ENCODE measurements at regions not wholly inside any gene's neighbourhood (a gene's known extent, or its start where the extent isn't known, plus 50 kb on each side); places are given as distances from the start of the nearest gene placed in this dataset.

DNA sequence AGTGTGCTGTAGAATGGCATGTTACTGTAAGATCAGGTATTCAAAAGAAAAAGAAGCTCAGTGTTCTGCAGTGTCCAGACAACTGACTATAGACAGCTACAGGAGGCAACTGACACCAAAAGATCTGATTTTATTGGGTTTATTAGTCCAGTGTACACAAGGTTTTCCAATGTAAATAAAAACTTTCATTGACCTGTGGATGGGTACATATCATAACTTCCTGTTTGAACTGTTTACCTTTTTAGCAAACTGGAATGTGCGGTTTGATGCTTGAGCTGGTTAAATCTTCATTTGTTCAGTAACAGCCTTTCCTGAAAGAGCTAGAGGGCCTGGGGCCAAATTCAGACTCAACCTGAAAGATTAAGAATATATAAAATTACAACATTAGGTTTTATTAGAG, 172.6 kb upstream of the SP8 start:
- ChIA-PET POLR2A (no interaction called here), CTCF (interaction anchor here (1.2 kb wide), 1 partner anchor 15 kb away, joined by 3 read pairs; no protein-coding TSS in a partner anchor)
- no CpG with 5 or more reads among the region's 1 CpG for WGBS (ENCODE audit: insufficient coverage)
- H3K36me3 ChIP-seq (ENCODE audit: control insufficient read depth in 4 of 4, insufficient read depth in 4 of 4, low read length in 3 of 4) = no peaks in the 10 kb centered on the region
- no peaks in the 10 kb centered on the region for H3K4me1 ChIP-seq (ENCODE audit: control extremely low read depth in 1 of 4, control insufficient read depth in 4 of 4, insufficient read depth in 4 of 4, low read length in 3 of 4)
- H3K27me3 ChIP-seq (replicated peaks in 2 of 5; ENCODE audit: control insufficient read depth in 4 of 5, insufficient read depth in 5 of 5, low read length in 4 of 5) = no peaks in the 10 kb centered on the region
- H3K4me3 ChIP-seq (ENCODE audit: control insufficient read depth in 1 of 7, extremely low read depth in 1 of 7, insufficient read depth in 4 of 7, low read depth in 2 of 7, low read length in 6 of 7) = no peak overlapping the region
- no peaks in the 10 kb centered on the region for H3K9me3 ChIP-seq (ENCODE audit: control extremely low read depth in 1 of 5, control insufficient read depth in 4 of 5, insufficient read depth in 2 of 5, low read depth in 1 of 5, low read length in 4 of 5)
- no peak for DNase-seq
- H3K27ac ChIP-seq (ENCODE audit: insufficient read depth in 1 of 2, low read depth in 1 of 2, low read length in 2 of 2, poor library complexity in 1 of 2, severe bottlenecking in 2 of 2) = no peak overlapping the region

DNA sequence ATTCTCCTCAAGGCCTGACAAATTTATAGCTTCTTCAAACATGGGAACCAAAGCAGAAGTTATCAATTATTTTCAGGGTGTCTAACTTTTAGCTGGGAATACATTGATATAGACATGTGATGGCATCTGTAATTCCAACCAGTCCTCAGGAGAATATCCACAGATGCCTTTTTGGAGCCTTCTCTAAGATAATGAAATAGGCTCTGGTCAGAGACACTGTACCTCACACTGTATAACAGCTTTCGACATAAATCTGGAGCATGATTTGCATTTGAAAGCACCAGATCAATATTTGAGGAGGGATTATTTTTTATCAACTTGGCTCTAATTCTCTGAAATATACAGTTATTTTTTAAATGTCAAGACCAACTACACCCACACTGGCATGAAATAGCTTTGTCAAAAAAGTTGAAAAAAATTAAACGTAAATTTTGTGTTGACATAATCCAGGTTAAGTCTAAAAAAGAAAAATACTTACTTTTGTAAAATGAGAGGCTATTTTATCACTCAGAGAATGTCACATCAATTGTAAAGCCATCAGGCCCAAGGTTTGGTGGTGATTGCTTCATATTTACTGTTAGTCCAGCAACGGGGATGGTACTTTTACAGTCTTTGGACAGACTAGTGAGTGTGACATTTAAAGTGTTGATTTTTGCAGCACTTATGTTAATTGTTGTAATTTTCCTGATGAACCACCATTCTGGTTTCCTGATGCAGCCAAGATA, 177.0 kb upstream of the SP8 start:
- no CpG with 5 or more reads among the region's 3 CpGs for WGBS (ENCODE audit: insufficient coverage)
- Histone ChIP-seq H3K27me3 (replicated peaks in 2 of 5; ENCODE audit: control insufficient read depth in 4 of 5, insufficient read depth in 5 of 5, low read length in 4 of 5) (no peaks in the 10 kb centered on the region), H3K9me3 (ENCODE audit: control extremely low read depth in 1 of 5, control insufficient read depth in 4 of 5, insufficient read depth in 2 of 5, low read depth in 1 of 5, low read length in 4 of 5) (no peaks in the 10 kb centered on the region), H3K36me3 (ENCODE audit: control insufficient read depth in 4 of 4, insufficient read depth in 4 of 4, low read length in 3 of 4) (no peaks in the 10 kb centered on the region), H3K4me3 (ENCODE audit: control insufficient read depth in 1 of 7, extremely low read depth in 1 of 7, insufficient read depth in 4 of 7, low read depth in 2 of 7, low read length in 6 of 7) (no peak overlapping the region), H3K4me1 (ENCODE audit: control extremely low read depth in 1 of 4, control insufficient read depth in 4 of 4, insufficient read depth in 4 of 4, low read length in 3 of 4) (no peaks in the 10 kb centered on the region), H3K27ac (ENCODE audit: insufficient read depth in 1 of 2, low read depth in 1 of 2, low read length in 2 of 2, poor library complexity in 1 of 2, severe bottlenecking in 2 of 2) (no peak overlapping the region)
- CTCF ChIA-PET = no interaction called here
- no peak for DNase-seq
- POLR2A ChIA-PET = no interaction called here

DNA sequence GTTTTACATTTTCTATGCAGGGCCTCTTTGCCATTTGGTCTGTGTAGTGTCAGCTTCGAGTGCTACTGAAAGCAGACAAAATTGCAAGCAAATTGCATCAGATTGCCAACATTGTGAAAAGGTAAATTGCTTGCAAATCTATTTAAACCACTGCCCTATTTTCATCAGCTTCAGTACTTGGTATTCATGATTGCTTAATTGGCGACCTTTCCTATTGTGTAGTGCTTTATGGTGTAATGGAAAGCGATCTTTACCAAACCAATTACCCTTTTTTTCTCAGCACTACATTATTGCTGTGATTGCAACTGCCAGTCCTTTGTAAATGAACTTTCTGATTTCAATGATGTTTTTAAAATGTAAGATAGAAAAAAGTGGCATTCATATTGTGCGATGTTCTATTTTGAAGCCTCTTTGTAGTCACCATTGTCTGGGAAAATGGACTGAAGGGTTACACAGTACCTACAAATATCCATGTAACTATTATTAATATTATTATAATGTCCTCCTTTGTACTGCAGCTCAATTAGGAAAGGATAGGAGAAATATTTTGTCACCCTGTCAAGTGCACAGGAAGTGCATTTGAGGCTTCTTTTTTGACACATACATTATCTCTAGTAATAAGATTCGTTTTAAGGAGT, 177.7 kb upstream of the SP8 start:
- H3K4me1 ChIP-seq (ENCODE audit: control extremely low read depth in 1 of 4, control insufficient read depth in 4 of 4, insufficient read depth in 4 of 4, low read length in 3 of 4) = no peaks in the 10 kb centered on the region
- no peaks in the 10 kb centered on the region for H3K36me3 ChIP-seq (ENCODE audit: control insufficient read depth in 4 of 4, insufficient read depth in 4 of 4, low read length in 3 of 4)
- H3K4me3 ChIP-seq (ENCODE audit: control insufficient read depth in 1 of 7, extremely low read depth in 1 of 7, insufficient read depth in 4 of 7, low read depth in 2 of 7, low read length in 6 of 7) = no peak overlapping the region
- WGBS (ENCODE audit: insufficient coverage) = no CpG with 5 or more reads among the region's 5 CpGs
- no peak overlapping the region for H3K27ac ChIP-seq (ENCODE audit: insufficient read depth in 1 of 2, low read depth in 1 of 2, low read length in 2 of 2, poor library complexity in 1 of 2, severe bottlenecking in 2 of 2)
- ChIA-PET CTCF (no interaction called here), POLR2A (no interaction called here)
- DNase-seq = no peak
- no peaks in the 10 kb centered on the region for H3K9me3 ChIP-seq (ENCODE audit: control extremely low read depth in 1 of 5, control insufficient read depth in 4 of 5, insufficient read depth in 2 of 5, low read depth in 1 of 5, low read length in 4 of 5)
- no peaks in the 10 kb centered on the region for H3K27me3 ChIP-seq (replicated peaks in 2 of 5; ENCODE audit: control insufficient read depth in 4 of 5, insufficient read depth in 5 of 5, low read length in 4 of 5)

DNA sequence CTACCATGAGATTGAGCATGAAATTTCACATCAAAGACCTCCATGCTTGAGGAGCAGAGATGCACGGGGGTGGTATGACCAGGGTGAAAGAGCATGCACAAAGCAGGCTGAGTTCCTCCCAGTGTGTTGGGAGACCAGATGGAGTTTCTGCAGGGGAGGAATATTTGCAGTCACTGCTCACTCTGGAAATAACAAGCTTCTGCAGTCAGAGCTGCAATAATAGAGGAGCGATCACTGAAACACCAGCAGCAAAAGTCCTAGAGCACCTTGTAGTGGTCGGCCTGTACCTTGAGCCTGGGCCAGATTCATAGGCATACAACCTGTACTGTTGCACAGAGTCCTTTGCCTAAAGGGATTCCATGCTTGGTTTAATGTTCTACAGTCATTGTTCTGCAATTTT, 184.5 kb upstream of the SP8 start:
- WGBS (ENCODE audit: insufficient coverage) = 100% methylated on average over 3 of the region's 3 CpGs
- no peaks in the 10 kb centered on the region for H3K36me3 ChIP-seq (ENCODE audit: control insufficient read depth in 4 of 4, insufficient read depth in 4 of 4, low read length in 3 of 4)
- H3K9me3 ChIP-seq (ENCODE audit: control extremely low read depth in 1 of 5, control insufficient read depth in 4 of 5, insufficient read depth in 2 of 5, low read depth in 1 of 5, low read length in 4 of 5) = no peaks in the 10 kb centered on the region
- no peak overlapping the region for H3K27ac ChIP-seq (ENCODE audit: insufficient read depth in 1 of 2, low read depth in 1 of 2, low read length in 2 of 2, poor library complexity in 1 of 2, severe bottlenecking in 2 of 2)
- no peak for DNase-seq
- CTCF ChIA-PET = no interaction called here
- no peaks in the 10 kb centered on the region for H3K4me1 ChIP-seq (ENCODE audit: control extremely low read depth in 1 of 4, control insufficient read depth in 4 of 4, insufficient read depth in 4 of 4, low read length in 3 of 4)
- no peaks in the 10 kb centered on the region for H3K27me3 ChIP-seq (replicated peaks in 2 of 5; ENCODE audit: control insufficient read depth in 4 of 5, insufficient read depth in 5 of 5, low read length in 4 of 5)
- POLR2A ChIA-PET = no interaction called here
- H3K4me3 ChIP-seq (ENCODE audit: control insufficient read depth in 1 of 7, extremely low read depth in 1 of 7, insufficient read depth in 4 of 7, low read depth in 2 of 7, low read length in 6 of 7) = no peak overlapping the region

DNA sequence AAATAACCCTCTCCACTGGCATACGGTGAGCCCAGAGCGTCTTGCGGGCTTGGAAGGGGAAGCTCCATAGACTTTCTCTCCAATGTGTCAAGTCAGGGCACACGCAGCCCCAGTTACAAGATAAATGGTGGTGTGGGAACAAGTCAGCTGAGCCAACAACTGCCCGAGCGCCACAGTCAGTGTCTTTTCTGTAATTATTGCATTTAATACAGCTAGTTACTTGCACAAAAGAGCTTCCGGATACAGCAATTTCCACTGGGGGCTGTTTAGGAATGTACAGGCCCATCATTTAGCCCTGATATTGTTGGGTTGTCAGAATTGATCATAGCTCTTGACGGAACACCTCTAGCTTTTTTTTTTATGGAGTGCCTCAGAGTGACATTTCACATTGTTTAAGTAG, 193.5 kb upstream of the SP8 start:
- Histone ChIP-seq H3K9me3 (ENCODE audit: control extremely low read depth in 1 of 5, control insufficient read depth in 4 of 5, insufficient read depth in 2 of 5, low read depth in 1 of 5, low read length in 4 of 5) (peaks cover 0 to 2% (median 0%) of the 10 kb centered on the region in 5 experiments), H3K36me3 (ENCODE audit: control insufficient read depth in 4 of 4, insufficient read depth in 4 of 4, low read length in 3 of 4) (no peaks in the 10 kb centered on the region), H3K4me3 (ENCODE audit: control insufficient read depth in 1 of 7, extremely low read depth in 1 of 7, insufficient read depth in 4 of 7, low read depth in 2 of 7, low read length in 6 of 7) (no peak overlapping the region), H3K27ac (ENCODE audit: insufficient read depth in 1 of 2, low read depth in 1 of 2, low read length in 2 of 2, poor library complexity in 1 of 2, severe bottlenecking in 2 of 2) (no peak overlapping the region), H3K27me3 (replicated peaks in 2 of 5; ENCODE audit: control insufficient read depth in 4 of 5, insufficient read depth in 5 of 5, low read length in 4 of 5) (no peaks in the 10 kb centered on the region), H3K4me1 (ENCODE audit: control extremely low read depth in 1 of 4, control insufficient read depth in 4 of 4, insufficient read depth in 4 of 4, low read length in 3 of 4) (peaks cover 0 to 8% (median 0%) of the 10 kb centered on the region in 4 experiments)
- no peak for DNase-seq
- ChIA-PET CTCF (interaction anchor here (1.6 kb wide), 1 partner anchor 145 kb away, joined by 4 read pairs; no protein-coding TSS in a partner anchor), POLR2A (no interaction called here)
- WGBS (ENCODE audit: insufficient coverage) = 95% methylated on average over 7 of the region's 8 CpGs

DNA sequence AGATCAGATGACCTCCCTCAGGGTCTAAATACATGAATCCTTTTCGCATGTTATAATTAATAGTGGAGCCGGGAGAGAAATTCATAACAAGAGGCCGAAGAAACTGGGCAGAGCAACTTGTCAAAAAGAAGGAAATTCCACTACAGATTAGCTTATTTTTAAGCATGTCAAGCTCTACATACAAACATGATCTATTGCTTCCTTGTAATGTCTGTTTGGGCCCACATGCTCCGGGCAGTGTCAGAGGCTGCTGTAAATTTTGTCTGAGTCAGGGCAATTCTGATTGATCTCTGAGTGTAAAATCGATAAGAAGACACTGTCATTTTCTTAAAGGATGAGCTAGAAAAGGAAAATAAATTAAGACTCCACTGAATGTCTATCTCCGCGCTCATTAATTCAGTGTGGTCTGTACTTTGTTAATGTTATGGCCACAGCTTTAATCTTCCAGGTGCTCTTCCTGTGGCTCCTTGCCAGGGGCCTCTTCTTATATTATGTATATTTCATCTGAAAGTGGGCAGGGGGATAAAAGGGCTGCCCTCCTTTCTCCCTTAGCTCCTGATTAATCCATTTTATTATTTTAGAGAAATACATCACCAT, 194.1 kb upstream of the SP8 start:
- POLR2A ChIA-PET = no interaction called here
- H3K36me3 ChIP-seq (ENCODE audit: control insufficient read depth in 4 of 4, insufficient read depth in 4 of 4, low read length in 3 of 4) = no peaks in the 10 kb centered on the region
- peak in 1 of 3 donors; percentile 4 for DNase-seq
- H3K4me3 ChIP-seq (ENCODE audit: control insufficient read depth in 1 of 7, extremely low read depth in 1 of 7, insufficient read depth in 4 of 7, low read depth in 2 of 7, low read length in 6 of 7) = no peak overlapping the region
- no peaks in the 10 kb centered on the region for H3K27me3 ChIP-seq (replicated peaks in 2 of 5; ENCODE audit: control insufficient read depth in 4 of 5, insufficient read depth in 5 of 5, low read length in 4 of 5)
- CTCF ChIA-PET = interaction anchor here (1.6 kb wide), 1 partner anchor 146 kb away, joined by 4 read pairs; no protein-coding TSS in a partner anchor
- peaks cover 0 to 2% (median 0%) of the 10 kb centered on the region in 5 experiments for H3K9me3 ChIP-seq (ENCODE audit: control extremely low read depth in 1 of 5, control insufficient read depth in 4 of 5, insufficient read depth in 2 of 5, low read depth in 1 of 5, low read length in 4 of 5)
- H3K27ac ChIP-seq (ENCODE audit: insufficient read depth in 1 of 2, low read depth in 1 of 2, low read length in 2 of 2, poor library complexity in 1 of 2, severe bottlenecking in 2 of 2) = no peak overlapping the region
- 43% methylated on average over 4 of the region's 7 CpGs for WGBS (ENCODE audit: insufficient coverage)
- H3K4me1 ChIP-seq (ENCODE audit: control extremely low read depth in 1 of 4, control insufficient read depth in 4 of 4, insufficient read depth in 4 of 4, low read length in 3 of 4) = peaks cover 0 to 8% (median 0%) of the 10 kb centered on the region in 4 experiments

DNA sequence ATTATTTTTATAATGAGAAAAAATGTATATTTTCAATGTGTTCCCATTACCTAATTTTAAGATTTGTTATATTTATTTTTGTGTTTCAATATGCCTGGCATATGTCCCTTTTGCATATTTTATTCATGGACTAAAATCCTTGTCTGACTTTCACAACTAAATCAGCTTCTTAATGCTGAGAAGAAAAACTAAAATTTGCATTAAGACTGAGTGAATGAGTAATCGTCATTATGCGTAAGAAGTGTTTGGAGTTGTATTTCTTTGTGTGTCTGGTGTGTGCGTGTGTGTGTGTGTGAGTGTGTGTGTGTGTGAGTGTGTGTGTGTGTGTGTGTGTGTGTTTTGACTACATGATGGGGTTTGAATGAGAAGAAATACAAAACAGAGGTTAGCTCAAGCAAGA, 201.7 kb upstream of the SP8 start:
- Histone ChIP-seq H3K36me3 (ENCODE audit: control insufficient read depth in 4 of 4, insufficient read depth in 4 of 4, low read length in 3 of 4) (no peaks in the 10 kb centered on the region), H3K4me1 (ENCODE audit: control extremely low read depth in 1 of 4, control insufficient read depth in 4 of 4, insufficient read depth in 4 of 4, low read length in 3 of 4) (no peaks in the 10 kb centered on the region), H3K27ac (ENCODE audit: insufficient read depth in 1 of 2, low read depth in 1 of 2, low read length in 2 of 2, poor library complexity in 1 of 2, severe bottlenecking in 2 of 2) (no peak overlapping the region), H3K9me3 (ENCODE audit: control extremely low read depth in 1 of 5, control insufficient read depth in 4 of 5, insufficient read depth in 2 of 5, low read depth in 1 of 5, low read length in 4 of 5) (peaks cover 0 to 4% (median 2%) of the 10 kb centered on the region in 5 experiments), H3K27me3 (replicated peaks in 2 of 5; ENCODE audit: control insufficient read depth in 4 of 5, insufficient read depth in 5 of 5, low read length in 4 of 5) (no peaks in the 10 kb centered on the region), H3K4me3 (ENCODE audit: control insufficient read depth in 1 of 7, extremely low read depth in 1 of 7, insufficient read depth in 4 of 7, low read depth in 2 of 7, low read length in 6 of 7) (no peak overlapping the region)
- no peak for DNase-seq
- ChIA-PET POLR2A (no interaction called here), CTCF (no interaction called here)
- 90% methylated on average over 3 of the region's 3 CpGs for WGBS (ENCODE audit: insufficient coverage)
